HG02798 (cell line): ENCODE measurements at regions not wholly inside any gene's neighbourhood (a gene's known extent, or its start where the extent isn't known, plus 50 kb on each side); places are given as distances from the start of the nearest gene placed in this dataset.
"Not testable (repeated sequence)": the region's sequence is repeated elsewhere in the genome, so short reads cannot be mapped to it uniquely, and the experiment has no call there.

Experiments
- ATAC-seq: cut with Tn5 transposase; IDR thresholded peaks from one replicate; pipeline ENCODE4 v1.9.1; 2021; ENCODE audit warnings: mild to moderate bottlenecking; ENCODE audit not compliant: unreplicated experiment, poor library complexity

GRCh38 chr5:104347119-104347708, 784.6 kb upstream of the NUDT12 start:
- ATAC-seq, result no peak

GRCh38 chr5:104345222-104346016, 782.8 kb upstream of the NUDT12 start:
- ATAC-seq, result no peak

- no peak for ATAC-seq
Measured at GRCh38 chr5:104344809-104345208, 782.2 kb upstream of the NUDT12 start.

GRCh38 chr5:104327801-104328200, 765.2 kb upstream of the NUDT12 start:
- no peak for ATAC-seq

DNA sequence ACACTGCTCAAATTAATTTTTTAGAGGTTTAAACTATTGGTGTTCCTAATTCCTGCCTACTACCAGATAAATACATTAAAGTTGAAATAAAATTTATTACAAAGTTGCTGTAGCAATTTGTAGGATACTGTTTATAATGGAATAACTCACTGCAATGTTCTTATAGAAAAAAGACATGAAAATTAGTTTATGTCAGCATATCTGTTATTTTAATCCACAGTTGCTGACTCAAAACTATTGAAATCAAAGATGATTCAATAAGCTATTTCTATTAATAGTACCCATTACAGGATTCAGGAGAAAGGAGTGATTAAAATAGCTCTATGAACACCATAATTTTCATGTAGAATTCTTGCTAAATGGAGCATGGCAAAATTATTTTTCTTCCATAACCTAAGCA, 764.4 kb upstream of the NUDT12 start:
- no peak for ATAC-seq

GRCh38 chr5:104325356-104325755, 762.8 kb upstream of the NUDT12 start:
- ATAC-seq, result no peak

DNA sequence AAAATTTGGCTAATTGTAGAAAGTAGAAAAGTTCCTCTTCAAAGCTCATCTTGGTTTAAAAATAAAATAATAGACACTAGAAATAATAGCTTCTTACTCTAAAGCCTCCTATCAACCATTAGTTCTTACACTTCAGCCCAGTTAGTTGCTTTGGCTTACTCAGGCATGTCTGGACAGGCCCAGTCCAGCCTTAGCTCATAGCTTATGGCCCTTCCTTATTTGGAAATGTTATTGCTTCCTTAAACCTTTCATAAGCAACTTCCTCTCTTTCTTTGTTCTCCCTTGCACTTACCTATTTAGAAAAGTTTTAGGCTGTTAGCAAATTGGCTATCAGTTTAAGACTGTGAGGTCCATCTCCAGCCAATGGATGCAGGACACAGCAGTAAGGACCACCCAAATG, 754.1 kb upstream of the NUDT12 start:
- ATAC-seq, result not testable (repeated sequence)

DNA sequence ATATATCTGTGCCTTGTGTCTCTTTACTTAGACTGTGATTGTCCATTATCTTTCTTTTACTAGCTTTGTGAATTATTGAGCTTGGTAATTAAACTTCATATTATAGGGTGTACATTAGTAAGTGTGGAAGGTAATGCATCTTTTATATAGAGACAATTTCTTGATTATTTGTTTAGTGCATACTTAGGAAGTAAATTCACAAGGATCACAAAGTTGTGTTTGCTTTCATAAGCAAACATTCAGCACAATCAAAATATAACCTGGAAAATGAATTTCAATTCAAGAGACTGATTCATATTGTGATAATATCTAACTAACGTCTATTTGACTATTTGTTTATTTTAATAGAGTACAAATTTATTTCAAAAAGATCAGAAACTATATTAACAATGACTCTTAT, 749.9 kb upstream of the NUDT12 start:
- no peak for ATAC-seq

GRCh38 chr5:104305602-104306001, 743.0 kb upstream of the NUDT12 start:
- no peak for ATAC-seq

DNA sequence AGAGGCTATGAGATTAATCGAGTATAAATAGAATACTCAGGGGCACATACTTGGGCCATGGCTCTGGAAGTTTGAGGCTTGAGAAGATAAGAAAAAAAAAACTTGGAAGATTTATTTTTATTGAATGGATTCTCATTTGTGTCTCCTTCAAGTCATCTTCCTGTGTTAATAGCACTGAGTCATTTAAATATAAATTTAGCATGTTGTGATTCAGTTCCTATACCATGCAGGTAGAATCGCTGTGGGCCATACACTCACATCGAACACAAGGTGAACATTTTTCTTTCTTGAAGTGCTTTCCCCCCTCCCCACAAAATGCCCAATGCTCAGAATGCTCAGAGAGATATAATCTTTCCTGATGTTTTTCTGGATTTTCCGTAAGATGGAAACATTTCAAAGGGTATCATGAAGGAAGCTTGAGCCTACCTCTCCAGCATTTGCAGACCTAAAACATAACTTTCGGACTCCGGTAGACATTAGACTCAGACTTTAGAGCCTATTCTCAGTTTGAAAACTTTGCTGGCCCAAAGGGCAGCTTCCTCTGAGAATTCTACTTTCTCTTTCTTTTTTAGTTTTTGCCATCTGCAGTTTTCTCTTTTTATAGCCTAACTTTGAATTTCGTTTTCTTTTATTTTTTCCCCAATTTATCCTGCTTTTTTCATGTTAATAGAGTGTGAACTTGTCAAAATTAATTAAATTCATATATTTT, 737.6 kb upstream of the NUDT12 start:
- no peak for ATAC-seq

DNA sequence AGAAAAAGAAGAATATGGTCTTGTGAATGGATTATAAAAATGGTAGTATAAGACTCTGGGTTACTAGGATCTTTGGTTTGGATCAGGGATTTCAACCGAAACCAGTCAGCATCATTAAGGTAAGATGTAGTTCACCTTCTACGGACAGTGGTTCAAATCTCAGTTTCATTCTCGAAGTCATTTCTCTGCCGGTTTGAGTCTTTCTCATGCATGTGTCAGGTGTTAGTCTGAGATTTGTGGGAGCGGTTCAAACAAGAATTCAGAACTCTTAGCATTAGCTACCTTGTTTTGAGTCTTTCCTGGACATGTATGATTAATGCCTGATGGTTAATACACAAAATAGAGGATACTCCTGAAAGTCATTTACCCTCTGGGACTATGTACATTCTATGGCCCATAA, 735.9 kb upstream of the NUDT12 start:
- ATAC-seq, result no peak

- ATAC-seq, result no peak
Measured at GRCh38 chr5:104297076-104297475, 734.5 kb upstream of the NUDT12 start.

DNA sequence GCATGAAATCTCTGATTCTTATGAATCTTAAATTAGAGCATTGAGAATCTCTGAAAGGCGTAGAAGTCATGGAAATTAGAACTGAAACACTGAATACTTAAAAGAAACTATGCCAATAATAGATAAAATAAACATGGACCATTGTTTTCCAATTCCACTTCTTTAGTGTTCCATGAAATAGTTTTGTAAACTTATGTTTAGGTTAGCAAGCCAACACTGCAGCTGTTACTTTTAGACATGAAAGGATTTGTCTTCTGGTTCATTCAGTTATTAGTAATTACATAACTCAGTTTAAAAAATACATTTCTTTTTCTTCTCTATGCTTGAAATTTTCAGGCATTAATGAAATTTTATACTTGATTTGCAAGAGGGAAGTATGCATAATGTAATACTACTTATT, 733.4 kb upstream of the NUDT12 start:
- no peak for ATAC-seq

GRCh38 chr5:104283136-104283535, 720.5 kb upstream of the NUDT12 start:
- ATAC-seq, result no peak

DNA sequence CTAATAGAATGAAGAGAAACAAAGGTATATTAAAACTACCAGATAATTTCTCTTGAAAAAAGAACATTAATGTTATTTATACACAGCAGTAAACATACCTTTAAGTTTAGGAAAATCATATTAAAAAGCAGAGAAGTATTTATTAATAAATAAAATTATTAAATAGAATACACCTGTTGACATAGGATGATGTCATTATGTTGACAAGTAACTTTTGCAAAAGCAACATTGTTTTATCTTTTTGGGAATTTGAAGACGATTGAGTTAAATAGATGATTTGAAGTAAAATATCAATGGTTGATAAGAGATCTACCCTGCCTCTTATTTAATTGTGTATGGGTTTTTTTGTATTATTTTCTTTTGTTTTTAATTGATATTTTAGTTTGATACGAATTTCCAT, 711.1 kb upstream of the NUDT12 start:
- no peak for ATAC-seq

DNA sequence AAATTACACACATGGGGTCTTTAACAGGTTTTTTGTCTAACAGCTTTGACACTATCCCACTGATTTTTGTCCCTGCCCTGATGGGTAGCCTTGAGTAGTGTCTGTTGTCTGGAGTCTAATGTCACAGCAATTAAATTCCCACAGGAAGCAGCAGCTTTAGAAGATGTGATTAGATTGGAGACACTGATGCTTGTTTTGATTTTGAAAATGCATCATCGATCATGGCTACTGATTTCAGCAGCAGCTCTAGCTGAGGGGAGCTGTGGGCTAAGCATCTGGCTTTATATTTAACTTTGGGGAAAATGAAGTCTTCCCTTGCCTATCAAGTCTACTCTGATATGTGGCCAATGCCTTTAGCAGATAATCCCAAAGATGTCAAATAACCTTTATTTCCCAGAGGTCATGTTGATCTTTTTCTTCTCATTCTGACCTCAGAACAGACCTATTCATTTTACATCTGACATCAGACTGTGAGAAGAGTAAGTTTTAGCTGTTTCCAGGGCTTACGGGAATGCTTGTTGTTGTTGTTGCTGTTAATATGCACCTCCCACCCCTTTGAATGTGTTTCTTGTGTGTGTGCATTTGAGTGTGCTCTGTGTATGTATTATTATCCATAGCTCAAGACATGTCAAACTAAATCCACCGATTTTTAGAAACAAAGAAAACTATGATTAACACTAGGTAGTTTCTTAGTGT, 704.9 kb upstream of the NUDT12 start:
- no peak for ATAC-seq

DNA sequence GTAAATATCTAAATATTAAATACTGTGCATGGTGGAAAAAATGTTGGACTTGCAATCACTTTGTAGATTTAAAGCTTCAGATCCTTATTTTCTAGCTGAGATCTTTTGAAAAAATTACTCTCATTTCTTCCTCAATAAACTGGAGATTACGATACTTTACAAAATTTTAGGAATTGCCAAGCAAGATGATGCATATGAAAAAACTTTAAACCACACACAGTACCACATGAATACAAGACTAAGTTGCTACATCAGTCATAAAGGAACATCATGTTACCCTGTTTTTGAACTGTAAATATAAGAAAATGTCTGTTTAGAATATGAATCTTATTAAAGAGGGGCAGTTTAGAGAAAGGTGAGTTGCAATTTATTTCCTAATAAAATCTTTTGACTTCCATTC, 703.6 kb upstream of the NUDT12 start:
- no peak for ATAC-seq

DNA sequence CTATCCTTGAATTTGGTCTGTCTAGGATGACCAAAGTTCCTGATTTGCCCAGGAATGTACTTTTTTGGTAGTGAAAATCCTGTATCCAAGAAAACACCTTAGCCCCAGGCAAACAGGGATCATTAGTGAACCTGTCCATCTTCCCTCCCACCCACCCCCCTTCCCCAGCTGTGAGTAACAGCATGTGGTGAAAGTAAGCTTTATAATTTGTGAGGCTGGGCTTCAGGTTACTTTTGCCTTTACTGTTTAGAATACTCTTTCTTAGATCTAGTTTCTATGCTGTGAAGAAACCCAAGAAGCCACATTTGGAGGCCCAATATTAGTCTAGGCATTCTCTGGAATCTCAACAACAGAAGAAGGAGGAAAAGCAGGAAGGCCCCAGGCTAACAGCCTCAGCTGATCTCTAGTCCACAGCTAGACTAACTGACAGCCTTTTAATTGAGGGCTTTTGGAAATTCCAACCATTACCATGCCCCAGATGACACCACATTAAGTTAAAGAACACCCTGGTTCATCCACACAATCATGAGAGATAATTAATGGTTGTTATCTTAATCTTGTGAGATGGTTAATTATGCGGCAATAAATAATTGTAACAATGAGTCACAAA, 703.0 kb upstream of the NUDT12 start:
- no peak for ATAC-seq

- ATAC-seq, result no peak
Measured at GRCh38 chr5:104247260-104247659, 684.7 kb upstream of the NUDT12 start.

DNA sequence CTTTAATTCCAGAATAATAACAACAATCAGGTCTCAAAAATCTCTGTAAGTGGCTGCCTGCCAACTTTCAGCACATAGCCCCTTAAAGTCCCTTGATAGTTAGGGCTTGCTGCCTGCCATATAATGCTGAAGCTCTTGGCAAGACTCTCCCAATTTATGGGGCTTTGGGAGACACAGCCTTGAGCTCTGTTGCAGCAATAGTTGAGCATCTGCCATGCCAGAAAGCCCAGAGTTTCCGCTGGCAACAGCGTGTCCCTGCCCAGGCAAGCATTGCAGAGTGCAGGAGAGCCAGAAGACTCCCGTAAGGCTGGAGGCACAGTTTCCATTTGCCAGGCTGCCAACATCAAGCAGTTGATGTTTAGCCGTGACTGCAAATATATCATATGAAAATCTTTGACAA, 678.5 kb upstream of the NUDT12 start:
- no peak for ATAC-seq

GRCh38 chr5:104237586-104237985, 675.0 kb upstream of the NUDT12 start:
- no peak for ATAC-seq
